ENCODE measurements at regions not wholly inside any gene's neighbourhood (a gene's known extent, or its start where the extent isn't known, plus 50 kb on each side); places are given as distances from the start of the nearest gene placed in this dataset.
"Not testable (repeated sequence)": the region's sequence is repeated elsewhere in the genome, so short reads cannot be mapped to it uniquely, and the experiment has no call there.

- in situ Hi-C loops (cut with HindIII; ENCODE audit: extremely low pct_ligation_motif_present, low pct_unique_long_range_greater_than_20kb), result loop anchor here (25.0 kb wide), 1 partner anchor 173 kb away; the partner anchor contains the start of gene ATP6V0E2
Measured at GRCh38 chr7:150035769-150036168, 162.0 kb downstream of the ATP6V0E2 start.

DNA sequence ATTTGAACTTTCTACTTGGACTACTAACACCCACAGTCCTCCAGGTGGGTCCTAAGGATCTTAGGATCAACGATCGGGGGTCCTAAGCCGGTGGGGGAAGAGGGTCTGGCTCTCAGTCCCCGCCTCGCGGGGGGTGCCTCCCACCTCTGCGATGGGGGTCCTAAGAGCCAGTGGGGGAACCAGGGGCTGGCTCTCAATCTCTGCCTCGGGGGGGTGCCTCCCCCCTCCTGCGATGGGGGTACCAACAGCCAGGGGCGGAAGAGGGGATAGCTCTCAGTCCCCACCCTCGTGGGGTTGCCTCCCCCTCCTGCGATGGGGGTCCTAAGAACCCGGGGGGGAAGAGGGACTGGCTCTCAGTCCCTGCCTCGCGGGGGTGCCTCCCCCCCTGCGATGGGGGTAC is 165.3 kb downstream of the ATP6V0E2 start:
- H4K20me1 ChIP-seq (ENCODE audit: insufficient read depth, low read length); H3K79me2 ChIP-seq (ENCODE audit: insufficient read depth, low read length); H3K9me3 ChIP-seq (ENCODE audit: low read length); H3K27ac ChIP-seq (ENCODE audit: extremely low read length, insufficient read depth, low read length); intact Hi-C loops (cut with micrococcal nuclease; ENCODE audit: unreplicated experiment); CTCF ChIA-PET (ENCODE audit: low intra/inter-chr PET ratio, low total read pairs); H3K36me3 ChIP-seq (replicated peaks in 1 of 2; ENCODE audit: control insufficient read depth in 1 of 2, insufficient read depth in 2 of 2, low read length in 2 of 2); ATAC-seq; BruUV-seq (replicated peaks); H2AFZ ChIP-seq (ENCODE audit: low read length); DNase-seq (ENCODE audit: low spot score); H3K4me1 ChIP-seq (ENCODE audit: insufficient read depth, low read length); FAIRE-seq; H3K4me3 ChIP-seq (replicated peaks in 1 of 3; ENCODE audit: insufficient read depth in 1 of 3, low read depth in 2 of 3, low read length in 3 of 3); H3K27me3 ChIP-seq (ENCODE audit: control insufficient read depth in 1 of 2, insufficient read depth in 2 of 2, low read length in 2 of 2); H3K4me2 ChIP-seq (ENCODE audit: low read depth, low read length); H3K9ac ChIP-seq (ENCODE audit: insufficient read depth, low read depth, low read length); POLR2A ChIA-PET: not testable (repeated sequence)
- in situ Hi-C loops (cut with HindIII; ENCODE audit: extremely low pct_ligation_motif_present, low pct_unique_long_range_greater_than_20kb), result loop anchor here (25.0 kb wide), 1 partner anchor 177 kb away; the partner anchor contains the start of gene ATP6V0E2
- WGBS (ENCODE audit: low lambda C conversion rate), result 81% methylated on average over 13 of the region's 16 CpGs

More at GRCh38 chr7:150035769-150036168, 162.0 kb downstream of the ATP6V0E2 start:
- H3K36me3 ChIP-seq (replicated peaks in 1 of 2; ENCODE audit: control insufficient read depth in 1 of 2, insufficient read depth in 2 of 2, low read length in 2 of 2); H3K4me3 ChIP-seq (replicated peaks in 1 of 3; ENCODE audit: insufficient read depth in 1 of 3, low read depth in 2 of 3, low read length in 3 of 3); H3K9ac ChIP-seq (ENCODE audit: insufficient read depth, low read depth, low read length); H2AFZ ChIP-seq (ENCODE audit: low read length); BruUV-seq (replicated peaks); H3K9me3 ChIP-seq (ENCODE audit: low read length); DNase-seq (ENCODE audit: low spot score); H4K20me1 ChIP-seq (ENCODE audit: insufficient read depth, low read length); H3K27me3 ChIP-seq (ENCODE audit: control insufficient read depth in 1 of 2, insufficient read depth in 2 of 2, low read length in 2 of 2); intact Hi-C loops (cut with micrococcal nuclease; ENCODE audit: unreplicated experiment); CTCF ChIA-PET (ENCODE audit: low intra/inter-chr PET ratio, low total read pairs); H3K4me2 ChIP-seq (ENCODE audit: low read depth, low read length); ATAC-seq; H3K79me2 ChIP-seq (ENCODE audit: insufficient read depth, low read length); FAIRE-seq; POLR2A ChIA-PET; H3K4me1 ChIP-seq (ENCODE audit: insufficient read depth, low read length); H3K27ac ChIP-seq (ENCODE audit: extremely low read length, insufficient read depth, low read length): not testable (repeated sequence)
- WGBS (ENCODE audit: low lambda C conversion rate), result 86% methylated on average over 12 of the region's 21 CpGs

GRCh38 chr7:150042281-150042680 is 168.5 kb downstream of the ATP6V0E2 start:
- H3K4me2 ChIP-seq (ENCODE audit: low read depth, low read length); ATAC-seq; H3K4me3 ChIP-seq (replicated peaks in 1 of 3; ENCODE audit: insufficient read depth in 1 of 3, low read depth in 2 of 3, low read length in 3 of 3); H3K9ac ChIP-seq (ENCODE audit: insufficient read depth, low read depth, low read length); H2AFZ ChIP-seq (ENCODE audit: low read length); BruUV-seq (replicated peaks); H3K36me3 ChIP-seq (replicated peaks in 1 of 2; ENCODE audit: control insufficient read depth in 1 of 2, insufficient read depth in 2 of 2, low read length in 2 of 2); FAIRE-seq; intact Hi-C loops (cut with micrococcal nuclease; ENCODE audit: unreplicated experiment); H3K27me3 ChIP-seq (ENCODE audit: control insufficient read depth in 1 of 2, insufficient read depth in 2 of 2, low read length in 2 of 2); H3K79me2 ChIP-seq (ENCODE audit: insufficient read depth, low read length); H4K20me1 ChIP-seq (ENCODE audit: insufficient read depth, low read length); H3K4me1 ChIP-seq (ENCODE audit: insufficient read depth, low read length); POLR2A ChIA-PET; H3K27ac ChIP-seq (ENCODE audit: extremely low read length, insufficient read depth, low read length); CTCF ChIA-PET (ENCODE audit: low intra/inter-chr PET ratio, low total read pairs); DNase-seq (ENCODE audit: low spot score); H3K9me3 ChIP-seq (ENCODE audit: low read length): not testable (repeated sequence)
- 56% methylated on average over 5 of the region's 20 CpGs for WGBS (ENCODE audit: low lambda C conversion rate)
- in situ Hi-C loops (cut with HindIII; ENCODE audit: extremely low pct_ligation_motif_present, low pct_unique_long_range_greater_than_20kb), result loop anchor here (25.0 kb wide), 1 partner anchor 180 kb away; the partner anchor contains the start of gene ATP6V0E2
